NCI-H1048 (cell line): ENCODE measurements at regions not wholly inside any gene's neighbourhood (a gene's known extent, or its start where the extent isn't known, plus 50 kb on each side); places are given as distances from the start of the nearest gene placed in this dataset.

Experiments used
- DNase-seq: peaks from one replicate; lab custom pipeline; 2025; lab: John Stamatoyannopoulos, UW

- DNase-seq, result no peak
Measured at GRCh38 chr5:125384071-125384470, 637.6 kb upstream of the ZNF608 start.

GRCh38 chr5:125390326-125390725 is 643.9 kb upstream of the ZNF608 start:
- DNase-seq, result no peak

GRCh38 chr5:125393221-125393815 is 646.9 kb upstream of the ZNF608 start:
- no peak for DNase-seq

- DNase-seq, result no peak
Measured at GRCh38 chr5:125394661-125395280, 648.3 kb upstream of the ZNF608 start.

- DNase-seq, result no peak
Measured at GRCh38 chr5:125396462-125396861, 650.0 kb upstream of the ZNF608 start.

- DNase-seq, result no peak
Measured at GRCh38 chr5:125398466-125398865, 652.0 kb upstream of the ZNF608 start.

GRCh38 chr5:125399885-125400284 is 653.4 kb upstream of the ZNF608 start:
- DNase-seq, result no peak

- no peak for DNase-seq
Measured at GRCh38 chr5:125401724-125402622, 655.5 kb upstream of the ZNF608 start.

GRCh38 chr5:125402787-125403186 is 656.3 kb upstream of the ZNF608 start:
- no peak for DNase-seq

GRCh38 chr5:125404056-125404455 is 657.6 kb upstream of the ZNF608 start:
- DNase-seq, result no peak

- no peak for DNase-seq
Measured at GRCh38 chr5:125408448-125409233, 662.2 kb upstream of the ZNF608 start.

- DNase-seq, result no peak
Measured at GRCh38 chr5:125409234-125409860, 662.9 kb upstream of the ZNF608 start.

- no peak for DNase-seq
Measured at GRCh38 chr5:125409861-125410536, 663.6 kb upstream of the ZNF608 start.

GRCh38 chr5:125410537-125411070 is 664.2 kb upstream of the ZNF608 start:
- DNase-seq, result peak; percentile 75

- peak; percentile 75 for DNase-seq
Measured at GRCh38 chr5:125411071-125411743, 664.8 kb upstream of the ZNF608 start.

- no peak for DNase-seq
Measured at GRCh38 chr5:125411744-125412560, 665.5 kb upstream of the ZNF608 start.

GRCh38 chr5:125412561-125413495 is 666.4 kb upstream of the ZNF608 start:
- DNase-seq, result peak; percentile 72
